ENCODE measurements at regions not wholly inside any gene's neighbourhood (a gene's known extent, or its start where the extent isn't known, plus 50 kb on each side); places are given as distances from the start of the nearest gene placed in this dataset.

DNA sequence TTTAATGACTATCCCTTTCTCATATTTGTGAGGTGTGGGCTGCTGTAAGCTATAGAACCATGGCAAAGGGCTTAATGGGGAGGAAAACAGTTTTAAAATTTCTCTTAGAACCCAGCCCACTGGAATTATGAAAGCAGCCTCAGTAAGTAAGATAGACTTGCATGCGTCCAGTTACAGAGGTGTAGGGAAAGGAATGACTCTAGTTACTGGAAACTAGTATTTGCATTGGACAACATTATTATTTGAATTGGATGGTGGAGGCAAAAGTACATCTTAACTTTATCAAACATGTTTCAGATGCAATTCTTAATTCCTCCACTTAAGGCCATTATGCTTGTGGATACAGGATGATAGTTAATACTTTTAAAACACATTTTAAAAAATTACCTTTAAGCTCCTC lies 292.9 kb downstream of the SPRY2 start:
- no peak overlapping the region for H3K4me3 Mint-ChIP-seq
- TF ChIP-seq, protein P1, sequence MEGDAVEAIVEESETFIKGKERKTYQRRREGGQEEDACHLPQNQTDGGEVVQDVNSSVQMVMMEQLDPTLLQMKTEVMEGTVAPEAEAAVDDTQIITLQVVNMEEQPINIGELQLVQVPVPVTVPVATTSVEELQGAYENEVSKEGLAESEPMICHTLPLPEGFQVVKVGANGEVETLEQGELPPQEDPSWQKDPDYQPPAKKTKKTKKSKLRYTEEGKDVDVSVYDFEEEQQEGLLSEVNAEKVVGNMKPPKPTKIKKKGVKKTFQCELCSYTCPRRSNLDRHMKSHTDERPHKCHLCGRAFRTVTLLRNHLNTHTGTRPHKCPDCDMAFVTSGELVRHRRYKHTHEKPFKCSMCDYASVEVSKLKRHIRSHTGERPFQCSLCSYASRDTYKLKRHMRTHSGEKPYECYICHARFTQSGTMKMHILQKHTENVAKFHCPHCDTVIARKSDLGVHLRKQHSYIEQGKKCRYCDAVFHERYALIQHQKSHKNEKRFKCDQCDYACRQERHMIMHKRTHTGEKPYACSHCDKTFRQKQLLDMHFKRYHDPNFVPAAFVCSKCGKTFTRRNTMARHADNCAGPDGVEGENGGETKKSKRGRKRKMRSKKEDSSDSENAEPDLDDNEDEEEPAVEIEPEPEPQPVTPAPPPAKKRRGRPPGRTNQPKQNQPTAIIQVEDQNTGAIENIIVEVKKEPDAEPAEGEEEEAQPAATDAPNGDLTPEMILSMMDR (conservative IDR thresholded peaks at IDR 0.05), result no peak
- H3K9me3 Mint-ChIP-seq, result peaks cover 8% of the 10 kb centered on the region
- no peak overlapping the region for H3K27ac Mint-ChIP-seq (ENCODE audit: unreplicated experiment)
- H3K4me1 Mint-ChIP-seq, result peaks cover 35% of the 10 kb centered on the region
- no peaks in the 10 kb centered on the region for H3K27me3 Mint-ChIP-seq (ENCODE audit: low read depth)
- no peaks in the 10 kb centered on the region for H3K36me3 Mint-ChIP-seq (ENCODE audit: low read depth)
- no peak for DNase-seq (ENCODE audit: low read depth, low spot score)

DNA sequence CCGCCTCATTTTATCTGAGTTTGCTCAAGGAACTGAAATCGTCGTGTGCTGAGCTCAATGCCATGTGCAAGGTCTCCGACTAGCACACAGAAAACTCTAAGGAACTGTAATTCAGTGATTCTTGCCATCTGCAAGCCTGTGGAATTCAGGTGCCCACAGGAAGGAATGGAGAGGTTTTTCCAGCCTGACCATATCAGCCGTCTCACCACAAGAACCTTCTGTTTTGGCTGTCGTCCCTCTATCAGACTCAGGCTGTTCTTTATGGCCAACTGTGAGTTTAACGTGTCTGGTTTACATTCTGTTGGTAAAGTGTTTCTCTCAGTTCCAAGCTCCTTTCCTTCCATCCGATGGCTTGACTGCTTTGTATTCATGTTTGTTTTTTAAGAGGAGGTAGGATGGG lies 293.5 kb downstream of the SPRY2 start:
- Mint-ChIP-seq H3K27me3 (ENCODE audit: low read depth) (no peaks in the 10 kb centered on the region), H3K9me3 (peaks cover 8% of the 10 kb centered on the region), H3K4me1 (peaks cover 35% of the 10 kb centered on the region), H3K4me3 (no peak overlapping the region), H3K27ac (ENCODE audit: unreplicated experiment) (no peak overlapping the region), H3K36me3 (ENCODE audit: low read depth) (no peaks in the 10 kb centered on the region)
- DNase-seq (ENCODE audit: low read depth, low spot score), result no peak
- TF ChIP-seq, protein P1 (conservative IDR thresholded peaks at IDR 0.05), result no peak

DNA sequence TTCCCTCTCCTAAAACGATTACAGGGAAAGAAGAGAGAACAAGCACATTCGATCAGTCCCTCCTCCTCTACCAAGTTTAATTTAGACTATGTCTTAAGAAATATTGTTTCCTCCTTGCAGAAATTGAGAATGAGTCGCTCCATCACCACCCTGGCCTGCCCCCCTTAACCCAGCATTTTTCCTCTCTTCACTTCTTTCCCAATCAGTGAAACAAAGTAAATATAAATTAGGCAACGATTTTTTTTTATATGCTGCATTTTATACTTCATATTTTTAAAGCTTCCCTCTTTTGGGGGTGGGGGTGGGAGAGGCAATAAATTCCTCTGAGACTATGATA lies 300.0 kb downstream of the SPRY2 start:
- Mint-ChIP-seq H3K4me1 (peaks cover 27% of the 10 kb centered on the region), H3K4me3 (no peak overlapping the region), H3K36me3 (ENCODE audit: low read depth) (no peaks in the 10 kb centered on the region), H3K27me3 (ENCODE audit: low read depth) (no peaks in the 10 kb centered on the region), H3K27ac (ENCODE audit: unreplicated experiment) (no peak overlapping the region), H3K9me3 (peaks cover 8% of the 10 kb centered on the region)
- DNase-seq (ENCODE audit: low read depth, low spot score), result no peak
- TF ChIP-seq, protein P1 (conservative IDR thresholded peaks at IDR 0.05), result no peak

DNA sequence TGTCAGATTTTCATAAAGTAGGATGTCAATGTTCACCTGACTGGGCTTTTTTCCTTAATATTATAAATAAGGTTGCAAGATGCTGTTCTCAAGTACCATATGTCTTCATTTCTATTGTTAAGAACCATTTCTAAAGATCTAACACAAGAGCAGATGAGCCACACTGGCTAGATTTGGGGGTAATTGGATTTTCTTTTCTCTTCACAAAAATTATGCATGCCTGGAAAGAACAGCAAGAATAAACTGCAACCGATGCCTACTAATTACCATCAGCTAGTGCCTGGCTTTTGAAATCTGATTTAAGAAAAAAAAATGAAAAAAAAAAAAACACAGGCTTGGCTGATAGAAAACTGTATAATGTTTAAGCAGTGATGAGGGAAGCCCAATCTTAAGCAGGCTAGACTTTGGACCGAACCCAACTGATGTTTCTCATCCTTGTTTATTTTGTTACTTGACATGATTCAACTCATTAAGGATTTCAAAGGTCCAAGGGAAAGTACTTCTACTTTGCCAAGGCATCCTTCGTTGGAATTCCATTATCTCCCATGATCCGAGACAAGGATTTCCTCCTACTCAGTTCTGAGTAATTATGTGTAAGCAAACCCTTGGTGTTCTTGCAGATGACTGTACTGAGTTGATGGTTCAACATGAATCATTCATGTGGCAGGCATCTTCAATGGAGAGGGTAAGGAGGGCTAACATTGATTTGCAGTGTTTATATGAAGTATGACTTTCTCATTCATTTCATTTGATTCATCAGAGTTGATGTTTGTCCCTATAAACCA lies 300.5 kb downstream of the SPRY2 start:
- TF ChIP-seq, protein P1 (conservative IDR thresholded peaks at IDR 0.05), result no peak
- no peak for DNase-seq (ENCODE audit: low read depth, low spot score)
- Mint-ChIP-seq H3K4me3 (no peak overlapping the region), H3K9me3 (peaks cover 8% of the 10 kb centered on the region), H3K4me1 (peaks cover 27% of the 10 kb centered on the region), H3K36me3 (ENCODE audit: low read depth) (no peaks in the 10 kb centered on the region), H3K27me3 (ENCODE audit: low read depth) (no peaks in the 10 kb centered on the region), H3K27ac (ENCODE audit: unreplicated experiment) (no peak overlapping the region)

DNA sequence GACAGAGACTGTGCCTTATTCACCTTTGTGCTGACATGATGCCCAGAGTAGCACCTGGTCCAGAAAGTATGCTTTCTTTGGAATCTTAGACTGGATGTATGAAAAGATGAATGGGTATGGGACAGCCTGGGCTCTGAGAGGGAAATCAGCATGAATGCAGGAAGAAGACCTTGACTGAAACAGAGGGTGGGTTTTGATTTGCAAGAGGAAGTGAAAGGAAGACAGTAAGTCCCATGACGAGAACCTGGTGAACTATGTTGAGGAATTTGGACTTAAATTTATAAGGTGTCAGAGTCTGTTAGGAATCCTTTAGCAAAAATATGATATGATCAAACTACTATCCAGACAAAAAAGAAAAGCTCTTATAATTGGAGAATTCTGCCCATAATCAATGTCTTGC lies 301.9 kb downstream of the SPRY2 start:
- Mint-ChIP-seq H3K4me1 (peaks cover 27% of the 10 kb centered on the region), H3K4me3 (no peak overlapping the region), H3K27ac (ENCODE audit: unreplicated experiment) (no peak overlapping the region), H3K27me3 (ENCODE audit: low read depth) (no peaks in the 10 kb centered on the region), H3K36me3 (ENCODE audit: low read depth) (no peaks in the 10 kb centered on the region), H3K9me3 (peaks cover 8% of the 10 kb centered on the region)
- TF ChIP-seq, protein P1 (conservative IDR thresholded peaks at IDR 0.05), result no peak
- no peak for DNase-seq (ENCODE audit: low read depth, low spot score)

Measured in neural crest cell (in vitro differentiated cells).